GM21360 (cell line): ENCODE measurements at regions not wholly inside any gene's neighbourhood (a gene's known extent, or its start where the extent isn't known, plus 50 kb on each side); places are given as distances from the start of the nearest gene placed in this dataset.
"Not testable (repeated sequence)": the region's sequence is repeated elsewhere in the genome, so short reads cannot be mapped to it uniquely, and the experiment has no call there.

ENCODE experiments used
- ATAC-seq: cut with Tn5 transposase; IDR thresholded peaks from one replicate; pipeline ENCODE4 v1.9.1; 2021; ENCODE audit warnings: mild to moderate bottlenecking, moderate library complexity; ENCODE audit not compliant: unreplicated experiment

- ATAC-seq = no peak
These were observed 118.1 kb upstream of the SLC39A10 start for GRCh38 chr2:195538937-195539336.

GRCh38 chr2:195537811-195538210 is 119.2 kb upstream of the SLC39A10 start:
- ATAC-seq = no peak

GRCh38 chr2:195536906-195537305 is 120.1 kb upstream of the SLC39A10 start:
- ATAC-seq = no peak

GRCh38 chr2:195535911-195536522 is 121.0 kb upstream of the SLC39A10 start:
- peak; percentile 91 for ATAC-seq

- no peak for ATAC-seq
These were observed 122.1 kb upstream of the SLC39A10 start for GRCh38 chr2:195534971-195535370.

GRCh38 chr2:195533771-195534642 is 123.0 kb upstream of the SLC39A10 start:
- ATAC-seq = no peak

- peak; percentile 37 for ATAC-seq
These were observed 124.3 kb upstream of the SLC39A10 start for GRCh38 chr2:195532628-195533271.

- no peak for ATAC-seq
These were observed 124.8 kb upstream of the SLC39A10 start for GRCh38 chr2:195532255-195532627.

GRCh38 chr2:195531754-195532153 is 125.3 kb upstream of the SLC39A10 start:
- no peak for ATAC-seq

GRCh38 chr2:195523242-195523641 is 133.8 kb upstream of the SLC39A10 start:
- ATAC-seq = not testable (repeated sequence)

- no peak for ATAC-seq
These were observed 135.4 kb upstream of the SLC39A10 start for GRCh38 chr2:195521589-195521988.

GRCh38 chr2:195520671-195521155 is 136.3 kb upstream of the SLC39A10 start:
- ATAC-seq = no peak

GRCh38 chr2:195515551-195515950 is 141.5 kb upstream of the SLC39A10 start:
- no peak for ATAC-seq

GRCh38 chr2:195514365-195514764 is 142.7 kb upstream of the SLC39A10 start:
- ATAC-seq = no peak

GRCh38 chr2:195513119-195513518 is 143.9 kb upstream of the SLC39A10 start:
- no peak for ATAC-seq

GRCh38 chr2:195509551-195509950 is 147.5 kb upstream of the SLC39A10 start:
- ATAC-seq = no peak

GRCh38 chr2:195508139-195508455 is 148.9 kb upstream of the SLC39A10 start:
- no peak for ATAC-seq

- no peak for ATAC-seq
These were observed 149.4 kb upstream of the SLC39A10 start for GRCh38 chr2:195507447-195508138.

GRCh38 chr2:195505701-195506100 is 151.3 kb upstream of the SLC39A10 start:
- peak; percentile 95 for ATAC-seq

- no peak for ATAC-seq
These were observed 153.8 kb upstream of the SLC39A10 start for GRCh38 chr2:195503208-195503607.

- ATAC-seq = no peak
These were observed 155.3 kb upstream of the SLC39A10 start for GRCh38 chr2:195501746-195502145.
